ENCODE measurements at regions not wholly inside any gene's neighbourhood (a gene's known extent, or its start where the extent isn't known, plus 50 kb on each side); places are given as distances from the start of the nearest gene placed in this dataset.
A peak's percentile ranks its signal among the peaks of the same experiment; 100 is the strongest.

DNA sequence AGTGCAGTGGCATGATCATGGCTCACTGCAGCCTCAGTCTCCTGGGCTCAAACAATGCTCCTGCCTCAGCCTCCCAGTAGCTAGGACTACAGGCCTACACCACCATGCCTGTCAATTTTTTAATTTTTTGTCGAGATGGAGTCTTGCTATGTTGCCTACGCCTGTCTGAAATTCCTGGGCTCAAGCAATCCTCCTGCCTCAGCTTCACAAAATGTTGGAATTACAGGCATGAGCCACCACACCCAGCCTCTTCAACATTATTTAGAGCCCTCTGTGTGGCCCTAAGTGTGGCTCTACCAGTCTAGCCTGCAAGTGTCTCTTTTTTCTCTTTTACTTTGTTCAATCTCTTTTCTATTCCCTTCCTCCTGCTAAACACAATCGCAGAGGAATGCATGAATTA lies 154.4 kb upstream of the EPB41L4A start:
- DNase-seq (no peak), ATAC-seq (peak; percentile 48)
- no peak for TF ChIP-seq CTCF (IDR thresholded peaks at IDR 0.05)
- Histone ChIP-seq H3K36me3 (no peaks in the 10 kb centered on the region), H3K4me3 (no peak overlapping the region), H3K27ac (no peak overlapping the region), H3K9me3 (no peaks in the 10 kb centered on the region), H3K4me1 (no peaks in the 10 kb centered on the region), H3K27me3 (no peaks in the 10 kb centered on the region)
- intact Hi-C loops (cut with DNase I): no loop called here

DNA sequence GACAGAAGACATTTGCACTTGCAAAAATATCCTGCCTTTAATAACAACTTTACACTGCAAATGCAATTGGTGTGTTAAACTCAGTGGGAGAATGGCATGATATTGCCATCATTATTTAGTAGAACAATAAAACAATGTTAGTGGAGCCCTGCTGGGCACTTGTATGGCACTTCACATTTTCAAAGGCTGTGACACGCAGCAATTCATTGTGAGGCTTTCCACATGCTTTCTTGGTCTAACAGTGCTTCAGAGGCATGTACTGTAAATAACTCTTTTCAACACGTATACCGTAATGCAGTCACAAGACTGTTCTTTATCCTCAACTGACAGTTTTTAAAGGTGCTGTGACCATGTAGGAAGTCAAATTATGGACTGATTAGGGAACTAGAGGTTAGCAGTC lies 155.5 kb upstream of the EPB41L4A start:
- no peaks in the 10 kb centered on the region for H3K4me1 ChIP-seq
- H3K36me3 ChIP-seq: no peaks in the 10 kb centered on the region
- TF ChIP-seq CTCF (IDR thresholded peaks at IDR 0.05): no peak
- intact Hi-C loops (cut with DNase I): no loop called here
- no peak overlapping the region for H3K4me3 ChIP-seq
- DNase-seq (peak in 1 of 4 donors; percentile 32), ATAC-seq (peak; percentile 82)
- H3K27me3 ChIP-seq: no peaks in the 10 kb centered on the region
- no peaks in the 10 kb centered on the region for H3K9me3 ChIP-seq
- no peak overlapping the region for H3K27ac ChIP-seq

DNA sequence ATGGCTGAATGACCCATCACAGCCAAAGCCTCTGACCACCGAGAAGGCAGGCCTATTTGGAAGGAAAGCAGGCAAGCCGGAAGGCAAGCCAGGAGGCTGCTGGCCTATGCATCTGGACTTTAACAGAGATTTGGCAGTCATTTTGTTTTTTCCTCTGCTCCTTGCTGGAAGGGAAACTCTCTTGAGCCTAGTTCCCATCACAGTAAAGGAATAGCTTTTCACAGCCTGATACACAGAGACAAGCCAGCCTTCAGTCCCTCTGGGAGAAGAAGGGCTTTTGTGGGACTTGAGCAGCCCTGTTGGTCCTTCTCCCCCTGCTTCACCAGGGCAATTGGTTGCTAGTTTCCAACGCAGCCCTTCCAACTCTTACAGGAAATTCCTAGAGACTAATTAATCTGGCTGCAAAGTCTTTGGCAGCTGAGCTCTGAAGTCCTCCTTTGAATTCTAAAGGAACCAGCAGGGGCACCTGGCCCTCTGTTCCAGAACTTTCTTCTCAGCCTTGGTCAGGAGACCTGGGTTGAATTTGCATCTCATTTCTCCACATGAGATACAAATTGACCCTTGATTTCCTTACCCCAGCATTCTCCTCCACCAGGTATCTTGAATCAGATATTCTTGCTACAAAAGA lies 157.3 kb upstream of the EPB41L4A start:
- Histone ChIP-seq H3K4me1 (no peaks in the 10 kb centered on the region), H3K27me3 (no peaks in the 10 kb centered on the region), H3K27ac (no peak overlapping the region), H3K4me3 (no peak overlapping the region), H3K36me3 (no peaks in the 10 kb centered on the region), H3K9me3 (no peaks in the 10 kb centered on the region)
- no peak for DNase-seq
- TF ChIP-seq CTCF (IDR thresholded peaks at IDR 0.05): no peak
- ATAC-seq: peak; percentile 10
- intact Hi-C loops (cut with DNase I): no loop called here

GRCh38 chr5:112579599-112580170 lies 158.0 kb upstream of the APC start:
- no peak for TF ChIP-seq CTCF (IDR thresholded peaks at IDR 0.05)
- no peak for ATAC-seq
- no peak overlapping the region for H3K27ac ChIP-seq

DNA sequence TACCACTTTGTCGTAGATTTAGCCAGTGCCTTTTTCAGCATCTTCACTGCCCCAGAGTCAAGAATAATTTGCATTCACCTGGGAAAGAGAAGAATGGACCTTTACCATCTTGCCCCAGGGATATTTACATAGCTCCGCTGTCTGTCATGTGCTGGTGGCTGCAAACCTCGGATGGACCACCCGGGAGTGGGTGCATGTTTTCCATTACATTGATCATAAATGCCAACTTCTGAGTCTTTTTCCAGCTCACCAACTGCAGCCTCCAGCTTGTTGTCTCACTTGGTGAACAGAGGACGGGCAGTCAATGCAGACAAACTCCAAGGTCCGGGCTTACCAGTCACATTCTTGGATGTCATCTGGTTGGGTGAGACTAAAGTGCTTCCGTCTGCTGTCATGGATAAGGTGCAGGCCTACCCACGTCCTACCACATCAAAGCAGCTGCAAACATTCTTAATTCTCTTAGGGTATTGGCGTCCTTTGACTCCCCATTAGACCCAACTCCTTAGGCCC lies 155.8 kb upstream of the APC start:
- no peaks in the 10 kb centered on the region for H3K36me3 ChIP-seq
- TF ChIP-seq CTCF (IDR thresholded peaks at IDR 0.05): no peak
- intact Hi-C loops (cut with DNase I): no loop called here
- no peak overlapping the region for H3K27ac ChIP-seq
- DNase-seq: no peak
- H3K9me3 ChIP-seq: no peaks in the 10 kb centered on the region
- no peaks in the 10 kb centered on the region for H3K4me1 ChIP-seq
- H3K4me3 ChIP-seq: no peak overlapping the region
- H3K27me3 ChIP-seq: no peaks in the 10 kb centered on the region
- ATAC-seq: no peak

More at GRCh38 chr5:112579599-112580170, 158.0 kb upstream of the APC start:
- intact Hi-C loops (cut with DNase I): no loop called here
- no peak overlapping the region for H3K4me3 ChIP-seq
- H3K9me3 ChIP-seq: no peaks in the 10 kb centered on the region
- no peak for DNase-seq
- no peaks in the 10 kb centered on the region for H3K27me3 ChIP-seq
- no peaks in the 10 kb centered on the region for H3K4me1 ChIP-seq
- H3K36me3 ChIP-seq: no peaks in the 10 kb centered on the region

Measured in left lung (tissue), 4 donors.